AG09309 (cell line): ENCODE measurements at regions not wholly inside any gene's neighbourhood (a gene's known extent, or its start where the extent isn't known, plus 50 kb on each side); places are given as distances from the start of the nearest gene placed in this dataset.
A peak's percentile ranks its signal among the peaks of the same experiment; 100 is the strongest.

Experiments used
- DNase-seq: peaks from one replicate; pipeline ENCODE4 v3.0.0-alpha.2; 2010; ENCODE audit warnings: low read depth
- H3K4me3 ChIP-seq: 2 replicates; pipeline ENCODE4 v1.5.1; 2011; ENCODE audit warnings: mild to moderate bottlenecking, low read depth, low read length, moderate library complexity; ENCODE audit not compliant: control insufficient read depth
- TF ChIP-seq, protein P1 (sequence below): IDR thresholded peaks from 2 replicates; pipeline ENCODE4 v1.5.1; 2011; ENCODE audit warnings: mild to moderate bottlenecking, low read depth, low read length, inconsistent platforms; ENCODE audit not compliant: insufficient read depth, control insufficient read depth; ENCODE audit errors: missing control alignments

DNA sequence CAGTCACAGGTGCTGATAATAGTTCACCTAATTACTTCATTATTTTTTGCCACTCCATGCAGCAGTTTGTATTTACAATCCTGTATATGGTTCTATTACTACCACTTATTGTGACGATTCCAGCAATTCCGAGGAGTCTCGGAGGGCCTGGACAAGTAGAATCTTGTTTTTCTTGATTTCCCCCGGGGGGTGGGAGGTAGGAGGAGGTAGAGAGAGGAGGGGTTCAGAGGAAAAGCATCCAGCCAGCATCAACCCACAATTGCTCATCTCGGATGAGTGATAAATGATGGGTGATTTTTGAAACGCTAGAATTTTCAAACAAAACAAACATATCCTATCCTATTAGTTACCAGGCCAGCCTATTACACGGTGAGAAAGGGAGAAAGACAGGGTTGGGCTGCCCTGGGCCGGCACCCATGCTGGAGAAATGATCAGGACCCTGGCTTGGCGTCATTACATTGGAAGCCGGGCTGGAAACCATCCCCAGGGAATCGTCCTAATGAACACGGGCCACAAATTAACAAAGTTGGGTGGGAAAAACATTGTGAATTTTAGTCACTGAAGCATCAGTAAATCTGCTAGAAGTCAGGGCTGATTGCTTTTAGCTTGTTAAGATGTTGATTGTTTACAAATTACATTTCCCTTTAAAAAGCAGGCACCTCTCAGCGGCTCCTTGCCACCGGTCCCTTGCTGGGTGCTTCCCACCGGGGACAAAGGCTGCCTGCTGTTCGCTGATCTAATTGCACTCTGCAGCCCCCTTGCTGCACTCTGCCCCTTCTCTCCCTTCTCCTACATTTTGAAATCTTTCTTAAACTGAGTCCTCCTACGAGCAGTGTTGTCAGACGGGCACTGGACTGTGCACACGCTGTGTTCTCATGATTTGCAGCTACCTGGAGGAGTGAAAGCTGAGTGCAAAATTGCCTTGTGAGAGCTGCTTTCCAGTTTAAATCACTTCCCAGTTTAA lies 95.5 kb downstream of the FAM204A start:
- TF ChIP-seq, protein P1, sequence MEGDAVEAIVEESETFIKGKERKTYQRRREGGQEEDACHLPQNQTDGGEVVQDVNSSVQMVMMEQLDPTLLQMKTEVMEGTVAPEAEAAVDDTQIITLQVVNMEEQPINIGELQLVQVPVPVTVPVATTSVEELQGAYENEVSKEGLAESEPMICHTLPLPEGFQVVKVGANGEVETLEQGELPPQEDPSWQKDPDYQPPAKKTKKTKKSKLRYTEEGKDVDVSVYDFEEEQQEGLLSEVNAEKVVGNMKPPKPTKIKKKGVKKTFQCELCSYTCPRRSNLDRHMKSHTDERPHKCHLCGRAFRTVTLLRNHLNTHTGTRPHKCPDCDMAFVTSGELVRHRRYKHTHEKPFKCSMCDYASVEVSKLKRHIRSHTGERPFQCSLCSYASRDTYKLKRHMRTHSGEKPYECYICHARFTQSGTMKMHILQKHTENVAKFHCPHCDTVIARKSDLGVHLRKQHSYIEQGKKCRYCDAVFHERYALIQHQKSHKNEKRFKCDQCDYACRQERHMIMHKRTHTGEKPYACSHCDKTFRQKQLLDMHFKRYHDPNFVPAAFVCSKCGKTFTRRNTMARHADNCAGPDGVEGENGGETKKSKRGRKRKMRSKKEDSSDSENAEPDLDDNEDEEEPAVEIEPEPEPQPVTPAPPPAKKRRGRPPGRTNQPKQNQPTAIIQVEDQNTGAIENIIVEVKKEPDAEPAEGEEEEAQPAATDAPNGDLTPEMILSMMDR: no peak
- no peak for DNase-seq
- no peak overlapping the region for H3K4me3 ChIP-seq

DNA sequence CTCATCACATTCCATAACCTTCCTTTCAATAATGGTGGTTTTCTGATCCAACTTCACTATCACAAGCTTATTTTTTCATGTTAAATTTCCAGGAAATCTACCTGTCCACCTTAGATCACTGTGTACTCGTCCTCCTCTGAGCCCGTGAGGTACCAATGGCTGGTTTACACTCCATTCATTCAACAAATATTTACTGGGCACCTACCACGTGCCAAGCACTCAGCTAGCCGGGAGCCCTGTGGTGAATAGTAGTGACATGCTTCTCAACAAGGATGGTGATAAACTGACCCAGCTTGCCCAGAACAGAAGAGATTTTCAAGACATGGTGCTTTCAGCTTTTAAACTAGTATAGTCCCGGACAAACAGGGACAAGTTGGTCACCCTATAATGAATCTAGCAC lies 98.2 kb downstream of the FAM204A start:
- H3K4me3 ChIP-seq: no peak overlapping the region
- TF ChIP-seq, protein P1: no peak
- DNase-seq: no peak

DNA sequence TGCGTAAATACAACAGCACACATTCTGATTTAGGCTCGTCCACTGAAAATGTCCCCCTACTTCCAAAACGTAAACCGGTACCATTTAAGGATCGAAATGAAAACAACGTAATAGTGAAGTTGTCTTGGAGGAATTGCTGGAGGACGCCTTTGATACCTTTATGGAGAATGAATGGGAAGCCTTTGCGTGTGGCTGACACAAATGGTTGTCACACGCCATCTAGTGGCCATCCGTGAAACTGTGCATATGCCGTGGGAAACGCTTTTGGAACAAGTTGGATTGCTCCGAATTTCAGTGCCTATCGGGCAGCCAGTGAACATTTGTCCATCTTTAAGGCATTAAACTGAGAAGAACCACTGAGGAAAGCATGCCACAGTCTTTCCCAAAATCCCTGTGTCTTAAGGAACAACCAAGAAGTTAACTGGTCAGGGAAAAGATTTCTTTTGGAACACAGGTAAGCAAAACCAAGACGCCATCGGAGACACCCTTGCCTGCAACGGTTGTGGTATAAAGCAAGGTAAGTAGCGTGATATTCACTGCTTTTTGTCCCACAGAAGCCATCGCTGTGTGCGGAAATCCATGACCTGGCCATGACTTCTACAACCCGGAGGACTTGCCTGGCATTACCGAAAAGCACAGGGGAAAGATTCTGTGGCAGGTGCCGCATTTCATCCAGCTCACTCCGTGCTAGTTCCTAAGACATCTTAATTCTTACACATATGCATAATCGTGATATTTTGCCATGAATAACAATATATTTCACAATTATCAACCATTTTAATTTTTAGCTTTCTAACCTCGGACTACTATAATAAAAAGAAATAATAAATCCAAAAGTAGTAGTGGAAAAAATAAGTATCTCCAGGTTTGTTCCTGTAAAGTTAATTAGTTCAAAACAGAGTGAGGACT lies 100.6 kb downstream of the FAM204A start:
- DNase-seq: peak; percentile 41
- H3K4me3 ChIP-seq: no peak overlapping the region
- TF ChIP-seq, protein P1: peak; percentile 88

DNA sequence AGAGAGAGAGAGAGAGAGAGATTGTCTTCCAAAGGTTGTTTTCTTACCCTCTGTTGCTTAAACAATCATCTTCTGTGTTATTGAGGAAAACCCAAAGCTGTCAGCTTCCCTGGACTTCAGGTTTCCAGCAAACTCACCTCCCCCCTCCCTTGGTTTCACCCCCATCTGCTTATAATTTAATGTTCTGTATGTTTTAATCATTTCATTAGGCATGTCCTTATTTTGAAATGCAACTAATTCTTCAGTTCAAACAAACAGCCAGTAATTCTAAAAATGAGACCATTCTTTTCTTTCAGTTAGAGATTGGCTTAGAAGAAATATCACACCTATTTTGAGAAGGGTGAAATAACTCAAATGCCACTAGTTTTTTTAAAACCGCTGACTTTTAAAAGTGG lies 102.9 kb downstream of the FAM204A start:
- H3K4me3 ChIP-seq: no peak overlapping the region
- DNase-seq: no peak

DNA sequence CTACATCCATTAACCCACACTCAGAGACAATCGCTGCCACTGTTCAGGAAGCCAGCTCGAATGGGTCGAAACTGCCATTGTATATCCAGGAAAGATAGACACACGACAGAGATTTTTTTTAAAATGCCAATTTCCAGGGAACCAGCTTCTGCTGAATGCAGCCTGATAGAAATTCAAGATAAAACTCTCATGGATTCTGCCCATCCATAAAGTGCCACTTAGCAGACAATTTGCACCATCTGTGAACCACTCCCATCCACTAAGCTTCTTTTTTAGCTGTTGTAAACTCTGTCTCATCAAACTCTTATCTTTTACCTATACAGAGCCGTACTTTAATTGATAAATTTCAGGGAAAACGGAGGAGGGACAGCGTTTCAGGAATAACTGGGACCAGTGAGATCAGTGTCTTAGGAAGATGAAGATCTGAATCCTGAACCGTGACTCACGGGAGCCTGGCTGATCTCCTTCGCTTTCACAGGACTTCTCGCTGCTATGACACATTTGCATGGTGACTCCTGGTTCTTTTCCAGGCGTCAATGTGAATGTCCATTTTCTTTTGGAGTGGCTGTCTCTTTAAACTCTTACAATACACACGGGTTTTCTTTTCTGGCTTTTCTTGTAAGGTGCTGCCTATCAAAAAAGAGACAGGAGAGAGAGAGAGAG lies 103.4 kb downstream of the FAM204A start:
- TF ChIP-seq, protein P1: no peak
- H3K4me3 ChIP-seq: no peak overlapping the region
- DNase-seq: no peak

More for the DNA sequence above, 102.9 kb downstream of the FAM204A start:
- TF ChIP-seq, protein P1: no peak

DNA sequence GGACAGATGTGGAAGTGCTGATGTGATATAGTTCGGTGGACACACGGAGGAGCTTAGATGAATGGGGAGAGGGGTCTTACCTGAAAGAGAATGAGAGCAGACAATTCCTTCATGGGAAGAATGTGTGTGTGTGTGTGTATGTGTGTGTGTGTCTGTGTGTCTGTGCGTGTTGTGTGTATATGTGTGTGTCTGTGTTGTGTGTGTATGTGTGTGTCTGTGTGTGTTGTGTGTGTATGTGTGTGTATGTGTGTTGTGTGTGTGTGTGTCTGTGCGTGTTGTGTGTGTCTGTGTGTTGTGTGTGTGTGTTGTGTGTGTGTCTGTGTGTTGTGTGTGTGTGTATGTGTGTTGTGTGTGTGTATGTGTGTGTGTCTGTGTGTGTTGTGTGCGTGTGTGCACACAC lies 104.2 kb downstream of the FAM204A start:
- no peak overlapping the region for H3K4me3 ChIP-seq
- no peak for DNase-seq
- TF ChIP-seq, protein P1: no peak
